ENCODE measurements at regions not wholly inside any gene's neighbourhood (a gene's known extent, or its start where the extent isn't known, plus 50 kb on each side); places are given as distances from the start of the nearest gene placed in this dataset.

DNA sequence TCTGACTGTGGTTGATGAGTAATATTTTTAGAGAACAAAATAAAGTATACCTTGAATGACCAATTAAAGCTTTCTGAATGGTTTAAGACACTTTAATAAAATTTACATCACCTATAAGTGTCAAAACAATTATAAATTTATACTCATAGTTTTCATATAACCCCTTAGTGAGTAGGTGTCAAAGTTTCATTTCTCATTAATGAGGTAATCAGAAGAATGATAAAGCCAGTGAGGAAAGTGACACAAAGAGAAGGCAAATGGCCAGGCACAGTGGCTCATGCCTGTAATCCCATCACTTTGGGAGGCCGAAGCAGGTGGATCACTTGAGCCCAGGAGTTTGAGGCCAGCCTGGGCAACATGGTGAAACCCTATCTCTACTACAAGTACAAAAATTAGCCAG lies 60.8 kb upstream of the CTLA4 start:
- no peak for DNase-seq (ENCODE audit: insufficient read length, low spot score)
- TF ChIP-seq, protein P1, sequence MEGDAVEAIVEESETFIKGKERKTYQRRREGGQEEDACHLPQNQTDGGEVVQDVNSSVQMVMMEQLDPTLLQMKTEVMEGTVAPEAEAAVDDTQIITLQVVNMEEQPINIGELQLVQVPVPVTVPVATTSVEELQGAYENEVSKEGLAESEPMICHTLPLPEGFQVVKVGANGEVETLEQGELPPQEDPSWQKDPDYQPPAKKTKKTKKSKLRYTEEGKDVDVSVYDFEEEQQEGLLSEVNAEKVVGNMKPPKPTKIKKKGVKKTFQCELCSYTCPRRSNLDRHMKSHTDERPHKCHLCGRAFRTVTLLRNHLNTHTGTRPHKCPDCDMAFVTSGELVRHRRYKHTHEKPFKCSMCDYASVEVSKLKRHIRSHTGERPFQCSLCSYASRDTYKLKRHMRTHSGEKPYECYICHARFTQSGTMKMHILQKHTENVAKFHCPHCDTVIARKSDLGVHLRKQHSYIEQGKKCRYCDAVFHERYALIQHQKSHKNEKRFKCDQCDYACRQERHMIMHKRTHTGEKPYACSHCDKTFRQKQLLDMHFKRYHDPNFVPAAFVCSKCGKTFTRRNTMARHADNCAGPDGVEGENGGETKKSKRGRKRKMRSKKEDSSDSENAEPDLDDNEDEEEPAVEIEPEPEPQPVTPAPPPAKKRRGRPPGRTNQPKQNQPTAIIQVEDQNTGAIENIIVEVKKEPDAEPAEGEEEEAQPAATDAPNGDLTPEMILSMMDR (IDR thresholded peaks at IDR 0.05; ENCODE audit: insufficient read depth, missing control alignments) = no peak
- FAIRE-seq = no peak

DNA sequence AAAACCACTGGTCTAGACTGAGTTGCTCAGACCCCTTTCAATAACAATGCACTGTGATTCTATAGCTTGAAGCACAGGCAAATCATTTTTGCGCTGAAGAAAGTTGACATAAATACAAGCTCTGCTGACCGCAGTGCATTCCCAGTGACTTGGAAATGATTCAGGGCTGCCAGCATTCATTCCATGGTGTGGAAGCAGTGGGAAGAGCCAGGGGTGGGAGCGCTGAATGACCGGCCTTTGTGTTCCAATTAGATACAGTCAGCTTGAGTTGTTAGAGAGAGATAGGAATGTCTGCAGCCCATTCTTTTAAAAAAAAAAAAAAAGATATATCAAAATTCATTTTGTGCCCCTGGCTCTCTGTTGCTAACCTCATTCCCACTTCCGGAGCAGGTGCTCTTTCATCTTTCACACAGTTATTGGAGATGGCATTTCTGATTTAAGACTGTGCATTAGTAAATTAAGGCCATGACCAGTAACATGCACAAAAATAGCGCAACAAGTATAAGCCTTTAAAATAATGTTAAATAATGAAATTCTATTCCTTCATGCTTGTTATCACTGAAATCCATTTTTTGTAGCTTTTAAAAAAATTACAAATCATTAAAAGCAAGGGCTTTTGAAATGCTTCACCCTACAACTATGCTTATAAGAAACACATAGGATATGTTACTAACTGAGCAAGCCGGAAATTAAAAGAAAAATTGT lies 59.4 kb upstream of the CTLA4 start:
- DNase-seq (ENCODE audit: insufficient read length, low spot score) (no peak), FAIRE-seq (no peak)
- TF ChIP-seq, protein P1 (IDR thresholded peaks at IDR 0.05; ENCODE audit: insufficient read depth, missing control alignments) = no peak

DNA sequence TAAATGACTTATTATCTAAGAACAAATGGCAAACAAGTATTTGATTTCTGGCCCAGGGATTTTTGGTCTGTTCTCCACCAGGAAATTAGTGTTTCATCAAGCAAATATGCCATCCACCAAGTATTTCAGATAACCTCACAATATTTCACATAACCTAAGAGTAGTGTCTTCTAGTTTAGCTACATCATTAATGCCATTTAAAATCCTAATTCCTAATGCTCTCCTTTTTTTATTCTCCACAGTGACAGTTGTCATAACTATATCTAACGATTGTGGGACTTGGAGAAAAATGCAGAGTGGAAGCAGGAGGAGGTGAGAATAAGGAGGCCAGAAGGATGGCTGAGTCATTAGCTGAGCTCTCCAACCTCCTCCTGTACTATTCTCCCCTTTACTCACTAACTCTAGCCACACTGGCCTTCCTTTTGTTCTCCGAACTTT lies 58.5 kb upstream of the CTLA4 start:
- TF ChIP-seq, protein P1 (IDR thresholded peaks at IDR 0.05; ENCODE audit: insufficient read depth, missing control alignments) = no peak
- FAIRE-seq (no peak), DNase-seq (ENCODE audit: insufficient read length, low spot score) (no peak)

DNA sequence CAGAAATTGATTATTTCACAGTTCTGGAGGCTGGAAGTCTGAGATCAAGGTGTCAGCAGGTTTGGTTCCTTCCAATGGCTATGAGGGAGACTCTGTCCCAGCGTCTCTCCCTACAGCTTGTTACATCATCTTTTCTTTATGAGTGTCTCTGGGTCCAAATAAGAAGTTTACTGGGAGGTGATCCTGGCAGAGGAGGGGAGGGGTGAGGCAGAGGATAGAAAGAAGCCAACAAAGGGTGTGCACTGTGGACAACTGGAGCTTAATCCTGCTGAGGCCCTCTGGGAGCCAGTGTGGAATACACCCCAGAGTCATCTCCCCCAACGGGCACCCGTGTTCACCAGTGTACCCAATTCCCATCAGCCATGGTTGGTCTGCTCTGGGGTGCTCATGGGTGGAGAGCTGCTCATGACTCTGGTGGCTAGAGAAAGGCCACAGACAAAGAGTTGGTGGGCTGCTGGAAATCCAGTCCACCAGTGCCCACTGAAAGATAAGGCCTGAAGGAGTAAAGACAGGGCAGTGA lies 57.5 kb upstream of the CTLA4 start:
- DNase-seq (ENCODE audit: insufficient read length, low spot score) (no peak), FAIRE-seq (no peak)
- TF ChIP-seq, protein P1 (IDR thresholded peaks at IDR 0.05; ENCODE audit: insufficient read depth, missing control alignments) = no peak

DNA sequence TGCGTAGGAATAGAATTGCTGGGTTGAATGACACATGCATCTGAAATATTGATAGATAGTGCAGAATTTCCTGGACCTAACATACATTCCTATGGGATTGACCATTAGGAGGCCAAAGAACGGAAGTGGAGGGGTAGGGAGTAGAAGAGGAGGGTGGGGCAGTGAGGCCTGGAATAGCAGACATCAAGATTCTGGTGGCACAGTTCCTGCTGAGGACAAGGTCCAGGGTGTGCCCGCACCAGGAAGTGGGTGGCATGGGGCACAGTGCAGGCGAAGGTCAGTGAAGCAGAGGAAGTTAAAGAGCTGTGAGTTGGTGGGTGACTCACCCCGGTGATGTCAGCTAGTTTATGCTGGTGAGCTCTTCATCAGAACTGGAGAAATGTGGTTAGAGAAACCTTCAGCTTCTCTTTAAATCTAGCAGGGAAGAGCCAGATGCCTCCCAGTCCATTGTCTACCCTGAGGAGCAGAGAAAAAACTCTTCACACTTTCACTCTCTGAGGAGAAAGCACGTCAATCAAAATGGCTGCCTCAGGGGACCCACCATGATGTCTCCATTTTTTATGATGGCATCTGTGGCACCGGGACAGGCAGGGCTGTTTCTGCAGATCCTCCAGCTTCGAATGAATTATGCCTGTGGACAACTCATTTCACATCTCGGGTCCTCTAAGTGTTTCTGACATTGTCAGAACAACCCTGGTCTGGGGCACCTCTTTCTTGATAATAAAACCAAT lies 55.9 kb upstream of the CTLA4 start:
- TF ChIP-seq, protein P1 (IDR thresholded peaks at IDR 0.05; ENCODE audit: insufficient read depth, missing control alignments) = no peak
- FAIRE-seq = no peak
- no peak for DNase-seq (ENCODE audit: insufficient read length, low spot score)

DNA sequence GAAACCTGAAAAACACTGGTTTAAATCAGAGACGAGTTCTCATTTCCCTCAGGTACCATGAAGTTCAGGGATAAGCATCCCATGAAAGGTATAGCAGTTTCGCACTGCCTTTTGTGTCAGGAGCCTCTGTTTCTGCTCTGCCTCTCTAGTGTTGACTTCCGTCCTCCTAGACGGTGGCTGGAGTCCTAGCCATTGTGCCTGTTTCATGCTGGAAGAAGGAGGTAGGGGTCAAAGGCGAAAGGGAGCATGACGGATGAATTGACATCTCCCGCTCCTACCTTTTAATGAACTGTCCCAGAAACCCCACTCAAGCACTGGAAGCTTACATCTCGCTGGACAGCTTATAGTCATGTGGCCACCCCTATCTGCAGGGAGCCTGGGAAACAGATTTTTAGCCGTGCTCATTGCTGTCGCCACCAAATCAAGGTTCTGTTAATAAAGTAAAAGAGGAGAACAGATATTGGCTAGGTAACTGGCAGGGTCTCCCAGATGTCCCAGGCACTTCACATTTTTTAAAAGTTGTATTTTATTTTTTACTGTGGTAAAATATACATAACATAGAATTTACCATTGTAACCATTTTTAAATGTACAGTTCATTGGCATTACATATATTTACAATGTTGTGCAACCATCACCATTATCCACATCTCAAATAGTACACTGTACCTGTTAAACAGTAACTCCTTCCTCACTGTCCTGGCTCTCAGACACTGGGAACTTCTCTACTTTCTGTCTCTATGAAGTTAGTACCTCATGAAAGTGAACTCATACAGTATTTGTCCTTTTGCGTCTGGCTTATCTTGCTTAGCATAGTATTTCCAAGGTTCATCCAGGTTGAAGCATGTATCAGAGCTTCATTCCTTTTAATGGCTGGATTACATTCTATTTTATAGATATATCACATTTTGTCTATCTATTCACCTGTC lies 55.0 kb upstream of the CTLA4 start:
- FAIRE-seq = no peak
- DNase-seq (ENCODE audit: insufficient read length, low spot score) = no peak
- TF ChIP-seq, protein P1 (IDR thresholded peaks at IDR 0.05; ENCODE audit: insufficient read depth, missing control alignments) = no peak

Measured in D721Med (cell line).